Transverse colon (tissue), 4 donors: ENCODE measurements at regions not wholly inside any gene's neighbourhood (a gene's known extent, or its start where the extent isn't known, plus 50 kb on each side); places are given as distances from the start of the nearest gene placed in this dataset.

Experiments
- CTCF ChIP-seq, 5 experiments: fragments of 200-600 bp in 3 of 5; fragments of 450-650 bp in 2 of 5; sonication (generic) in 3 of 5; IDR thresholded peaks; 1 replicate in 2 of 5; 2 replicates in 3 of 5; pipeline ENCODE4 v1.5.1; 2016 to 2017; ENCODE audit warnings: antibody characterized with exemption in 5 of 5, inconsistent platforms in 3 of 5, mild to moderate bottlenecking in 2 of 5, moderate library complexity in 1 of 5
- EP300 ChIP-seq: sonication (generic); formaldehyde crosslinking; IDR thresholded peaks from one replicate; pipeline ENCODE4 v1.6.1; 2017; ENCODE audit warnings: antibody characterized with exemption, low read depth
- POLR2A ChIP-seq: fragments of 450-650 bp; IDR thresholded peaks from one replicate; pipeline ENCODE4 v1.6.1; 2016; ENCODE audit warnings: antibody characterized with exemption, mild to moderate bottlenecking, moderate library complexity
- POLR2AphosphoS5 ChIP-seq, 3 donors: sonication (generic); formaldehyde crosslinking; IDR thresholded peaks; one replicate each; pipeline ENCODE4 v1.6.1; 2016; ENCODE audit warnings: antibody characterized with exemption in 3 of 3

DNA sequence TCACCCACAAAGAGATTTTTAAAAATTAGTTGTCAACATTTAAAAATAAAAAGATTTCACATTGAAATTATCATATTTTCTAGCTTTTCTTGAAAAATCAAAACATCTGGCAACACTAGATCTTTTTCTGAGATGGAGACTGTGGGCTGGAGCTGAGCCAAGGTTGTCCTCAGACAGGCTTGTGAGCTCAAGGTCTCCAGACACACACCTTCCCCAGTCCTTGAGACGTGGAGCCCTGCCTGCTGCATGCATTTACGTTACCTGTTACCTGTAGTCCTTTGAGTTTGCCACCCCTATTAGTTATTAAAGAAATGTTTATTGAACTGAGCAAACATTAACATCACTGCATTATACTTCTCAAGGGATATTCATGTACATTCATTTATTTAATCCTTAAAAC lies 87.5 kb upstream of the TLE1 start:
- no peak for TF ChIP-seq CTCF (IDR thresholded peaks at IDR 0.05)
- TF ChIP-seq POLR2A = no peak
- no peak for TF ChIP-seq EP300
- TF ChIP-seq POLR2AphosphoS5 (IDR thresholded peaks at IDR 0.05) = no peak
